ENCODE measurements at regions not wholly inside any gene's neighbourhood (a gene's known extent, or its start where the extent isn't known, plus 50 kb on each side); places are given as distances from the start of the nearest gene placed in this dataset.

GRCh38 chr17:79369532-79369931 is 241.3 kb downstream of the RBFOX3 start:
- intact Hi-C loops (cut with micrococcal nuclease) (no loop called here), dilution Hi-C loops (cut with MboI; ENCODE audit: extremely low pct_ligation_motif_present, low sequenced_read_pairs) (no loop called here)
- Histone ChIP-seq H3K27ac (ENCODE audit: insufficient read depth, low read depth, low read length) (no peak overlapping the region), H3K9ac (replicated peaks; ENCODE audit: extremely low read depth, insufficient read depth, low read length) (no peak overlapping the region), H3K36me3 (ENCODE audit: control insufficient read depth in 2 of 2, extremely low read depth in 1 of 2, insufficient read depth in 2 of 2, low read length in 2 of 2) (no peaks in the 10 kb centered on the region), H3K4me3 (replicated peaks in 1 of 3; ENCODE audit: insufficient read depth in 1 of 3, low read depth in 1 of 3, low read length in 3 of 3) (no peak overlapping the region), H2AFZ (ENCODE audit: low read depth, low read length) (no peak overlapping the region), H3K9me3 (replicated peaks; ENCODE audit: control insufficient read depth, insufficient read depth, low read length) (no peaks in the 10 kb centered on the region), H4K20me1 (replicated peaks; ENCODE audit: control insufficient read depth, extremely low read depth, insufficient read depth, low read length) (no peaks in the 10 kb centered on the region), H3K4me2 (ENCODE audit: insufficient read depth, low read length) (no peak overlapping the region), H3K4me1 (ENCODE audit: control insufficient read depth, extremely low read depth, insufficient read depth, low read length) (no peaks in the 10 kb centered on the region), H3K9me1 (replicated peaks; ENCODE audit: control insufficient read depth, extremely low read depth, insufficient read depth, low read length) (no peaks in the 10 kb centered on the region), H3K27me3 (ENCODE audit: control insufficient read depth in 2 of 2, insufficient read depth in 2 of 2, low read length in 2 of 2) (no peaks in the 10 kb centered on the region), H3K79me2 (ENCODE audit: control insufficient read depth, insufficient read depth, low read length) (no peaks in the 10 kb centered on the region)
- ChIA-PET POLR2A (no interaction called here), CTCF (no interaction called here)
- no peak for FAIRE-seq
- DNase-seq (ENCODE audit: low read depth, low spot score): no peak
- BruUV-seq (replicated peaks): no TSS peak
- no peak for TF ChIP-seq GATA2 (IDR thresholded peaks at IDR 0.05; ENCODE audit: insufficient read depth, insufficient read length, low read depth, low read length)
- no peak for TF ChIP-seq EZH2 (IDR thresholded peaks at IDR 0.05; ENCODE audit: borderline replicate concordance, low read depth, low read length, severe bottlenecking)
- TF ChIP-seq CTCF (IDR thresholded peaks at IDR 0.05; ENCODE audit: extremely low read depth in 1 of 2, insufficient read depth in 1 of 2, low read depth in 1 of 2, low read length in 2 of 2): no peak
- no peak for TF ChIP-seq JUN (IDR thresholded peaks at IDR 0.05; ENCODE audit: borderline replicate concordance, insufficient read depth, insufficient read length, low read depth)
- no peak for TF ChIP-seq POLR2AphosphoS5 (IDR thresholded peaks at IDR 0.05; ENCODE audit: insufficient read depth, low read depth, low read length)
- no peak for TF ChIP-seq MYC (IDR thresholded peaks at IDR 0.05; ENCODE audit: low read depth, low read length)
- no peak for TF ChIP-seq POLR2A (IDR thresholded peaks at IDR 0.05; ENCODE audit: low read depth, low read length)
- no peak for TF ChIP-seq MAX (IDR thresholded peaks at IDR 0.05; ENCODE audit: insufficient read depth, insufficient read length)
- TF ChIP-seq FOS (IDR thresholded peaks at IDR 0.05; ENCODE audit: borderline replicate concordance, insufficient read depth, low read length): no peak
